Gastrocnemius medialis (tissue), 4 donors: ENCODE measurements at regions not wholly inside any gene's neighbourhood (a gene's known extent, or its start where the extent isn't known, plus 50 kb on each side); places are given as distances from the start of the nearest gene placed in this dataset.

Experiments used
- CTCF ChIP-seq, 5 experiments: fragments of 450-650 bp in 3 of 5; fragments of 200-600 bp in 2 of 5; sonication (generic) in 2 of 5; IDR thresholded peaks in 4 of 5; conservative IDR thresholded peaks in 1 of 5; 1 replicate in 4 of 5; 2 replicates in 1 of 5; pipeline ENCODE4 v1.5.1; 2016 to 2019; ENCODE audit warnings: antibody characterized with exemption in 5 of 5, mild to moderate bottlenecking in 3 of 5, moderate library complexity in 3 of 5
- POLR2A ChIP-seq, 2 donors: fragments of 450-650 bp; IDR thresholded peaks; one replicate each; pipeline ENCODE4 v1.6.1; 2017; ENCODE audit warnings: antibody characterized with exemption in 2 of 2, mild to moderate bottlenecking in 2 of 2, moderate library complexity in 2 of 2

- TF ChIP-seq CTCF (IDR thresholded peaks at IDR 0.05 in 4 of 5, conservative IDR thresholded peaks at IDR 0.05 in 1 of 5) (no peak), POLR2A (IDR thresholded peaks at IDR 0.05) (no peak)
Measured at GRCh38 chr3:13150624-13151023, 77.4 kb upstream of the IQSEC1 start.
